ENCODE measurements at regions not wholly inside any gene's neighbourhood (a gene's known extent, or its start where the extent isn't known, plus 50 kb on each side); places are given as distances from the start of the nearest gene placed in this dataset.
"Not testable (repeated sequence)": the region's sequence is repeated elsewhere in the genome, so short reads cannot be mapped to it uniquely, and the experiment has no call there.

GRCh38 chr21:31592963-31593560, 66.4 kb upstream of the SOD1 start:
- TF ChIP-seq POLR2AphosphoS5 (IDR thresholded peaks at IDR 0.05) (no peak), CTCF (IDR thresholded peaks at IDR 0.05) (no peak), POLR2A (IDR thresholded peaks at IDR 0.05) (no peak)
- no peak for DNase-seq (ENCODE audit: low spot score in 2 of 2)
- H3K36me3 ChIP-seq = no peaks in the 10 kb centered on the region

GRCh38 chr21:31592516-31592915, 67.0 kb upstream of the SOD1 start:
- H3K27ac ChIP-seq = no peak overlapping the region
- no peaks in the 10 kb centered on the region for H3K4me1 ChIP-seq
- no peaks in the 10 kb centered on the region for H3K27me3 ChIP-seq
- DNase-seq (ENCODE audit: low spot score in 2 of 2) = no peak
- TF ChIP-seq POLR2A (IDR thresholded peaks at IDR 0.05) = no peak
- TF ChIP-seq CTCF (IDR thresholded peaks at IDR 0.05) = no peak
- no peak for TF ChIP-seq POLR2AphosphoS5 (IDR thresholded peaks at IDR 0.05)
- intact Hi-C loops (cut with DNase I; ENCODE audit: low total_unique reads) = loop anchor here (10.0 kb wide), 1 partner anchor 388 kb away; no protein-coding TSS in a partner anchor
- peaks cover 3 to 11% of the 10 kb centered on the region in 2 donors for H3K9me3 ChIP-seq
- no peak overlapping the region for H3K4me3 ChIP-seq
- H3K36me3 ChIP-seq = no peaks in the 10 kb centered on the region

More at GRCh38 chr21:31592963-31593560, 66.4 kb upstream of the SOD1 start:
- Histone ChIP-seq H3K9me3 (peaks cover 3 to 11% of the 10 kb centered on the region in 2 donors), H3K4me3 (no peak overlapping the region), H3K27me3 (no peaks in the 10 kb centered on the region), H3K4me1 (no peaks in the 10 kb centered on the region), H3K27ac (no peak overlapping the region)
- intact Hi-C loops (cut with DNase I; ENCODE audit: low total_unique reads) = loop anchor here (10.0 kb wide), 1 partner anchor 388 kb away; no protein-coding TSS in a partner anchor

GRCh38 chr21:31589820-31590219, 69.7 kb upstream of the SOD1 start:
- intact Hi-C loops (cut with DNase I; ENCODE audit: low total_unique reads) = loop anchor here (10.0 kb wide), 1 partner anchor 385 kb away; no protein-coding TSS in a partner anchor
- H3K36me3 ChIP-seq = no peaks in the 10 kb centered on the region
- no peak for DNase-seq (ENCODE audit: low spot score in 2 of 2)

GRCh38 chr21:31586118-31586517, 73.4 kb upstream of the SOD1 start:
- Histone ChIP-seq H3K4me3 (no peak overlapping the region), H3K9me3 (no peaks in the 10 kb centered on the region), H3K4me1 (no peaks in the 10 kb centered on the region), H3K27me3 (no peaks in the 10 kb centered on the region), H3K27ac (no peak overlapping the region), H3K36me3 (no peaks in the 10 kb centered on the region)
- intact Hi-C loops (cut with DNase I; ENCODE audit: low total_unique reads) = no loop called here
- no peak for DNase-seq (ENCODE audit: low spot score in 2 of 2)
- TF ChIP-seq POLR2AphosphoS5 (IDR thresholded peaks at IDR 0.05) (no peak), CTCF (IDR thresholded peaks at IDR 0.05) (no peak), POLR2A (IDR thresholded peaks at IDR 0.05) (no peak)

More at GRCh38 chr21:31589820-31590219, 69.7 kb upstream of the SOD1 start:
- Histone ChIP-seq H3K27me3 (no peaks in the 10 kb centered on the region), H3K4me1 (no peaks in the 10 kb centered on the region), H3K27ac (no peak overlapping the region), H3K9me3 (no peaks in the 10 kb centered on the region), H3K4me3 (no peak overlapping the region)
- no peak for TF ChIP-seq POLR2AphosphoS5 (IDR thresholded peaks at IDR 0.05)
- no peak for TF ChIP-seq POLR2A (IDR thresholded peaks at IDR 0.05)
- TF ChIP-seq CTCF (IDR thresholded peaks at IDR 0.05) = no peak

- H3K9me3 ChIP-seq; H3K4me1 ChIP-seq; H3K27ac ChIP-seq; H3K36me3 ChIP-seq; DNase-seq (ENCODE audit: low spot score in 2 of 2); intact Hi-C loops (cut with DNase I; ENCODE audit: low total_unique reads); H3K4me3 ChIP-seq; H3K27me3 ChIP-seq: not testable (repeated sequence)
Measured at GRCh38 chr21:31583937-31584336, 75.6 kb upstream of the SOD1 start.
